ENCODE measurements at regions not wholly inside any gene's neighbourhood (a gene's known extent, or its start where the extent isn't known, plus 50 kb on each side); places are given as distances from the start of the nearest gene placed in this dataset.
"Not testable (repeated sequence)": the region's sequence is repeated elsewhere in the genome, so short reads cannot be mapped to it uniquely, and the experiment has no call there.

GRCh38 chr1:68805097-68805641, 308.3 kb upstream of the DEPDC1 start:
- CTCF ChIA-PET = no interaction called here

GRCh38 chr1:68808351-68808750, 311.5 kb upstream of the DEPDC1 start:
- Mint-ChIP-seq H3K27ac (no peak overlapping the region), H3K9me3 (no peaks in the 10 kb centered on the region), H3K4me1 (no peaks in the 10 kb centered on the region), H3K36me3 (ENCODE audit: low read depth) (no peaks in the 10 kb centered on the region), H3K4me3 (no peak overlapping the region), H3K27me3 (no peaks in the 10 kb centered on the region)
- POLR2A ChIA-PET = no interaction called here
- DNase-seq = no peak
- CTCF ChIA-PET = interaction anchor here (0.6 kb wide), 1 partner anchor 341 kb away, joined by 3 read pairs; no protein-coding TSS in a partner anchor

More at GRCh38 chr1:68805097-68805641, 308.3 kb upstream of the DEPDC1 start:
- Mint-ChIP-seq H3K27ac (no peak overlapping the region), H3K36me3 (ENCODE audit: low read depth) (no peaks in the 10 kb centered on the region), H3K4me1 (no peaks in the 10 kb centered on the region), H3K9me3 (no peaks in the 10 kb centered on the region), H3K4me3 (no peak overlapping the region), H3K27me3 (no peaks in the 10 kb centered on the region)
- DNase-seq = no peak
- POLR2A ChIA-PET = no interaction called here

GRCh38 chr1:68811806-68812205, 314.9 kb upstream of the DEPDC1 start:
- POLR2A ChIA-PET = no interaction called here
- no peak overlapping the region for H3K4me3 Mint-ChIP-seq
- no peaks in the 10 kb centered on the region for H3K9me3 Mint-ChIP-seq
- no peak for DNase-seq
- H3K27me3 Mint-ChIP-seq = no peaks in the 10 kb centered on the region
- no peak overlapping the region for H3K27ac Mint-ChIP-seq
- H3K4me1 Mint-ChIP-seq = no peaks in the 10 kb centered on the region
- CTCF ChIA-PET = no interaction called here
- H3K36me3 Mint-ChIP-seq (ENCODE audit: low read depth) = no peaks in the 10 kb centered on the region

GRCh38 chr1:68812333-68812732, 315.5 kb upstream of the DEPDC1 start:
- H3K9me3 Mint-ChIP-seq = no peaks in the 10 kb centered on the region
- H3K36me3 Mint-ChIP-seq (ENCODE audit: low read depth) = no peaks in the 10 kb centered on the region
- POLR2A ChIA-PET = no interaction called here
- no peak overlapping the region for H3K27ac Mint-ChIP-seq
- no peak for DNase-seq
- CTCF ChIA-PET = no interaction called here
- H3K4me1 Mint-ChIP-seq = no peaks in the 10 kb centered on the region
- no peaks in the 10 kb centered on the region for H3K27me3 Mint-ChIP-seq
- H3K4me3 Mint-ChIP-seq = no peak overlapping the region

- Mint-ChIP-seq H3K36me3 (ENCODE audit: low read depth) (no peaks in the 10 kb centered on the region), H3K9me3 (peaks cover 5% of the 10 kb centered on the region), H3K27ac (no peak overlapping the region), H3K4me3 (no peak overlapping the region), H3K4me1 (no peaks in the 10 kb centered on the region), H3K27me3 (no peaks in the 10 kb centered on the region)
- no peak for DNase-seq
- ChIA-PET POLR2A (no interaction called here), CTCF (no interaction called here)
These were observed 317.2 kb upstream of the DEPDC1 start for GRCh38 chr1:68814067-68814466.

- Mint-ChIP-seq H3K4me3 (no peak overlapping the region), H3K4me1 (no peaks in the 10 kb centered on the region), H3K27me3 (no peaks in the 10 kb centered on the region), H3K9me3 (peaks cover 5% of the 10 kb centered on the region), H3K36me3 (ENCODE audit: low read depth) (no peaks in the 10 kb centered on the region), H3K27ac (no peak overlapping the region)
- no peak for DNase-seq
- POLR2A ChIA-PET = no interaction called here
- CTCF ChIA-PET = no interaction called here
These were observed 318.8 kb upstream of the DEPDC1 start for GRCh38 chr1:68815632-68816031.

GRCh38 chr1:68817505-68818210, 320.8 kb upstream of the DEPDC1 start:
- H3K27me3 Mint-ChIP-seq; H3K9me3 Mint-ChIP-seq; POLR2A ChIA-PET; H3K27ac Mint-ChIP-seq; CTCF ChIA-PET; H3K4me1 Mint-ChIP-seq; DNase-seq; H3K4me3 Mint-ChIP-seq; H3K36me3 Mint-ChIP-seq (ENCODE audit: low read depth): not testable (repeated sequence)

- POLR2A ChIA-PET = no interaction called here
- H3K4me1 Mint-ChIP-seq = no peaks in the 10 kb centered on the region
- no peak overlapping the region for H3K27ac Mint-ChIP-seq
- CTCF ChIA-PET = no interaction called here
- no peaks in the 10 kb centered on the region for H3K36me3 Mint-ChIP-seq (ENCODE audit: low read depth)
- no peak overlapping the region for H3K4me3 Mint-ChIP-seq
- no peaks in the 10 kb centered on the region for H3K27me3 Mint-ChIP-seq
- no peak for DNase-seq
- H3K9me3 Mint-ChIP-seq = peaks cover 5% of the 10 kb centered on the region
These were observed 322.4 kb upstream of the DEPDC1 start for GRCh38 chr1:68819190-68819829.

- Mint-ChIP-seq H3K4me1 (no peaks in the 10 kb centered on the region), H3K9me3 (peaks cover 5% of the 10 kb centered on the region), H3K27ac (no peak overlapping the region), H3K4me3 (no peak overlapping the region), H3K27me3 (no peaks in the 10 kb centered on the region), H3K36me3 (ENCODE audit: low read depth) (no peaks in the 10 kb centered on the region)
- ChIA-PET POLR2A (no interaction called here), CTCF (no interaction called here)
- no peak for DNase-seq
These were observed 323.3 kb upstream of the DEPDC1 start for GRCh38 chr1:68820151-68820550.

GRCh38 chr1:68826836-68827235, 330.0 kb upstream of the DEPDC1 start:
- CTCF ChIA-PET = no interaction called here
- POLR2A ChIA-PET = no interaction called here
- Mint-ChIP-seq H3K9me3 (peaks cover 8% of the 10 kb centered on the region), H3K27ac (no peak overlapping the region), H3K27me3 (no peaks in the 10 kb centered on the region), H3K4me3 (no peak overlapping the region), H3K36me3 (ENCODE audit: low read depth) (no peaks in the 10 kb centered on the region), H3K4me1 (no peaks in the 10 kb centered on the region)
- no peak for DNase-seq

GRCh38 chr1:68827261-68827660, 330.4 kb upstream of the DEPDC1 start:
- Mint-ChIP-seq H3K9me3 (peaks cover 8% of the 10 kb centered on the region), H3K36me3 (ENCODE audit: low read depth) (no peaks in the 10 kb centered on the region), H3K27ac (no peak overlapping the region), H3K27me3 (no peaks in the 10 kb centered on the region), H3K4me1 (no peaks in the 10 kb centered on the region), H3K4me3 (no peak overlapping the region)
- no peak for DNase-seq
- ChIA-PET POLR2A (no interaction called here), CTCF (no interaction called here)

GRCh38 chr1:68828013-68828412, 331.1 kb upstream of the DEPDC1 start:
- ChIA-PET POLR2A (no interaction called here), CTCF (no interaction called here)
- H3K4me1 Mint-ChIP-seq = no peaks in the 10 kb centered on the region
- H3K4me3 Mint-ChIP-seq = no peak overlapping the region
- no peak for DNase-seq
- no peaks in the 10 kb centered on the region for H3K36me3 Mint-ChIP-seq (ENCODE audit: low read depth)
- H3K27ac Mint-ChIP-seq = no peak overlapping the region
- peaks cover 8% of the 10 kb centered on the region for H3K9me3 Mint-ChIP-seq
- H3K27me3 Mint-ChIP-seq = no peaks in the 10 kb centered on the region

GRCh38 chr1:68831281-68831680, 334.4 kb upstream of the DEPDC1 start:
- H3K27me3 Mint-ChIP-seq = no peaks in the 10 kb centered on the region
- no peak for DNase-seq
- H3K4me3 Mint-ChIP-seq = no peak overlapping the region
- peaks cover 16% of the 10 kb centered on the region for H3K9me3 Mint-ChIP-seq
- H3K4me1 Mint-ChIP-seq = no peaks in the 10 kb centered on the region
- CTCF ChIA-PET = no interaction called here
- POLR2A ChIA-PET = no interaction called here
- H3K27ac Mint-ChIP-seq = no peak overlapping the region
- H3K36me3 Mint-ChIP-seq (ENCODE audit: low read depth) = no peaks in the 10 kb centered on the region

- POLR2A ChIA-PET = no interaction called here
- no peaks in the 10 kb centered on the region for H3K4me1 Mint-ChIP-seq
- H3K27ac Mint-ChIP-seq = no peak overlapping the region
- no peaks in the 10 kb centered on the region for H3K9me3 Mint-ChIP-seq
- H3K4me3 Mint-ChIP-seq = no peak overlapping the region
- no peaks in the 10 kb centered on the region for H3K36me3 Mint-ChIP-seq (ENCODE audit: low read depth)
- CTCF ChIA-PET = no interaction called here
- H3K27me3 Mint-ChIP-seq = no peaks in the 10 kb centered on the region
- DNase-seq = no peak
These were observed 351.1 kb upstream of the DEPDC1 start for GRCh38 chr1:68848017-68848416.
